Fibroblast of mammary gland (primary cell): ENCODE measurements at regions not wholly inside any gene's neighbourhood (a gene's known extent, or its start where the extent isn't known, plus 50 kb on each side); places are given as distances from the start of the nearest gene placed in this dataset.

Experiments used
- DNase-seq: peaks from one replicate; pipeline ENCODE4 v3.0.0-alpha.2; 2010; ENCODE audit warnings: low read depth
- H3K4me3 ChIP-seq: 2 replicates; pipeline ENCODE4 v1.5.1; 2011; ENCODE audit warnings: low read depth, mild to moderate bottlenecking, low read length, moderate library complexity; ENCODE audit not compliant: control insufficient read depth
- TF ChIP-seq, protein P1 (sequence below): conservative IDR thresholded peaks from 2 replicates; pipeline ENCODE4 v1.5.1; 2011; ENCODE audit warnings: low read depth, low read length, inconsistent platforms; ENCODE audit not compliant: control insufficient read depth, insufficient read depth

DNA sequence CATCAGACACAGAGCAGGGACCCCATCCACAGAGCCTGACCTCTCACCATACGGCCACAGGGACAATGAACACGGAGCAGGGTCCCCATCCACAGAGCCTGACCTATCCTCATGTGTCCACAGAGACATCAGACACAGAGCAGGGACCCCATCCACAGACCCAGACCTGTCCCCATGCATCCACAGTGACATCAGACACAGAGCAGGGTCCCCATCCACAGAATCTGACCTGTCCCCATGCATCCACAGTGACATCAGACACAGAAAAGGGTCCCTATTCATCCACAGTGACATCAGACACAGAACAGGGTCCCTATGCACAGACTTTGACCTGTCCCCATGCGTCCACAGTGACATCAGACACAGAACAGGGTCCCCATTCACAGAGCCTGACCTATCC lies 325.1 kb upstream of the RAB6C start:
- TF ChIP-seq, protein P1, sequence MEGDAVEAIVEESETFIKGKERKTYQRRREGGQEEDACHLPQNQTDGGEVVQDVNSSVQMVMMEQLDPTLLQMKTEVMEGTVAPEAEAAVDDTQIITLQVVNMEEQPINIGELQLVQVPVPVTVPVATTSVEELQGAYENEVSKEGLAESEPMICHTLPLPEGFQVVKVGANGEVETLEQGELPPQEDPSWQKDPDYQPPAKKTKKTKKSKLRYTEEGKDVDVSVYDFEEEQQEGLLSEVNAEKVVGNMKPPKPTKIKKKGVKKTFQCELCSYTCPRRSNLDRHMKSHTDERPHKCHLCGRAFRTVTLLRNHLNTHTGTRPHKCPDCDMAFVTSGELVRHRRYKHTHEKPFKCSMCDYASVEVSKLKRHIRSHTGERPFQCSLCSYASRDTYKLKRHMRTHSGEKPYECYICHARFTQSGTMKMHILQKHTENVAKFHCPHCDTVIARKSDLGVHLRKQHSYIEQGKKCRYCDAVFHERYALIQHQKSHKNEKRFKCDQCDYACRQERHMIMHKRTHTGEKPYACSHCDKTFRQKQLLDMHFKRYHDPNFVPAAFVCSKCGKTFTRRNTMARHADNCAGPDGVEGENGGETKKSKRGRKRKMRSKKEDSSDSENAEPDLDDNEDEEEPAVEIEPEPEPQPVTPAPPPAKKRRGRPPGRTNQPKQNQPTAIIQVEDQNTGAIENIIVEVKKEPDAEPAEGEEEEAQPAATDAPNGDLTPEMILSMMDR = no peak
- no peak for DNase-seq
- no peak overlapping the region for H3K4me3 ChIP-seq

DNA sequence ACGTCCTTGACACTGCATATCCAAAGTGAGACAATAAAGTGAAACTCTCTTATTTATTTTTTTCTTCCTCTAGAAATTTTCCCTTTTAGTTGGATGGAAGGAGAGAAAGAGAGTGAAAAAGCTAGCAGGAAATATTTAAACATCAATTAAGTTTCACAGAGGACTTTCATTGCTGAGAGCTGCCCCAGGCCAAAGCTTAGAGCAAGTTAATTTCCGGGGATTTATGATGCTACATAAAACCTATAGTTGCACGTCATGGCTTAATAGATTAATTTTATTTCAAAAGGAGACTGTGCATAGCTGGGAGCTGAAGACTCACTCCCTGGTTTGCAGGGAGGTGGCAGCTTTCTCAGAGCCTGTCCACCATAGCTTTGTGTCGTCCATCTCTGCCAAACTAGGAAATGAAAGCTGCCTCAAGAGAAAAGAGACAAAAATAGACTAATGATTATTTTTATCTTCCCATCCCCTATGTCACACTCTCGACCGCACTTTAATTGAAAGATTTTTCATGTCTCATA lies 323.3 kb upstream of the RAB6C start:
- DNase-seq = no peak
- H3K4me3 ChIP-seq = no peak overlapping the region
- TF ChIP-seq, protein P1 = no peak

DNA sequence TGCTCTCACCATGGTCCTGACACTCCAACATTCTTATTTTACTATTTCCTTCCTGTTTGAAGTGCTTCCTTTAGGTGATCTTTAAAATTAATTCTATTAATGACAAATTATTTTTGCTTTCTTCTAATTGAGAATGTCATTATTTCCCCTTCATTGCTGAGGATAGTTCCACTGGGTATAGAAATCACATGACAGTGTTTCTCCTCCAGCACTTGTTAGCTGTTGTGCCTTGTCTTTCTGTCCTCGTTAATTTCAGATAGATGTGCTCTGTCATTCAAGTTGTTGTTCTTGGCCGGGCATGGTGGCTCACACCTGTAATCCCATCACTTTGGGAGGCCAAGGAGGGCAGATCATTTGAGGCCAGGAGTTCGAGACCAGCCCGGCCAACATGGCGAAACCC lies 321.0 kb upstream of the RAB6C start:
- DNase-seq = no peak
- H3K4me3 ChIP-seq = no peak overlapping the region
- TF ChIP-seq, protein P1 = no peak

DNA sequence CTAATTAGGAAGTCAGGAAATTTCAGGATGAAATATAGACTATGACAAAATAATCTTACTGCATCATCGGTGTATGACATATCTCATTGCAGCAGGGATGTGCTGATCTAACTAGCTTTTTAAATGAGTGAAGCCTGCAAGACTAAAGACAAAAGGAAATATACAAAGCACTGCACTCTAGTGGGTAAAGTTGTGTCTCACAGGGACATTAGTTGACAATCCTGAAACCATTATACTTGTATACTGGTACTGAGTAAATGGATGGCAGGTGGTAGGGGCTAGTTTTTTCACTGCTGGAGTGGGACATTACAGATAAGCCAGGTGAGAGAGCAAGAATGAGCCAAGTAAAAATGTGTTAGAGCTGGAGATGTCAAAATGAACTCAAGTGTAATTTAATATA lies 317.5 kb upstream of the RAB6C start:
- TF ChIP-seq, protein P1 = no peak
- DNase-seq = no peak
- H3K4me3 ChIP-seq = no peak overlapping the region

DNA sequence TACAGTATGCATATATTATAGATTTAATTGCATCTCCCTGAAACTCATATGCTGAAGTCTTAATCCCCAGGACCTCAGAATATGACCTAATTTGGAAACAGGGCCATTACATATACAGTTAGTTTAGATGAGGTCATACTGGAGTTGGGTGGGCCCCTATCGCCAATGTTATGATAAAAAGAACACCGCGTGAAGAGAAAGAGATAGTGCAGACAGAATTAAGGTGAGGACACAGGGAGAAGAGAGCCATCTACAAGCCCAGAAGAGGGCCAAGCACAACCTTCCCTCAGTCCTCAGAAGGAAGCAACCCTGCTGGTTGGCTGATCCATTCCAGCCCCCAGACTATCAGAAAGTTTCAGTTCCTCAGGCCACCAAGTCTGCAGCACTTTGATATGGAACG lies 311.9 kb upstream of the RAB6C start:
- TF ChIP-seq, protein P1 = no peak
- no peak for DNase-seq
- no peak overlapping the region for H3K4me3 ChIP-seq

DNA sequence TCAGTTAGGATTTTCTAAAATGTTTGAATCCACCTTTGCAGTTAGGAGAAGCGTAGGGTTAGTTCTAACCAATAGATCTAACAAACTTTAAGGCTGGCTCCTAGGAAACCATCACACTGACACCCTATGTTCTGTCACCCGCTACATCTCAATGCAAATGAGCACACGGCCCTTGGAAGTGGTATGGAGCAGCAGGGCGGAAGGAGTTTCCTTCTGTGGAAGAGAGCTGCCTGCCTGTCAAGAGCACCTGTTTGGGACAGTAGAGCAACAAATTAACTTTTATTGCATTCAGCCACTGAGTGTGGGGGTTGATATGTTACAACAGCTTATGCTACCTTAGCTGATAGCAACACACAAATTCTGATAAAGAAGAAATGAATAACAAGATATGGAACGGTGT lies 306.9 kb upstream of the RAB6C start:
- DNase-seq = no peak
- no peak overlapping the region for H3K4me3 ChIP-seq
- TF ChIP-seq, protein P1 = no peak

DNA sequence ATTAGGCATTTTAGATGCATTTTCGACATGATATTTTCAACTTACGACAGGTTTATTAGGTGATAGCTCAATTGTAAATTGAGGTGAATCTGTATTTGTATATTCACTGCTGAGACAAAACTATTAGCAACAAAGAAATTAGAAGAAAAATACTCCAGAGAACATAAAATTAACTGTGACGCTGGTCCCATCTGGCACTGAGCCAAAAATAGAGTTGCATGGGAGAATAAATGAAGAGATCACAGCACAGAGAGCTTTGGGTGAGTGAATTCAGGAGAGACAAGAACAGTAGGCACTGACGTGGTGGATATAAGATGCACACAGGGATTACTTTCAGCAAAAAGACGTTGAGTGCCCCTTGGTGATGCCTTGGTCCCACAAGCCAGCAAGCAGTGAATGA lies 306.2 kb upstream of the RAB6C start:
- TF ChIP-seq, protein P1 = no peak
- no peak for DNase-seq
- H3K4me3 ChIP-seq = no peak overlapping the region
